OCI-LY7 (cell line): ENCODE measurements at regions not wholly inside any gene's neighbourhood (a gene's known extent, or its start where the extent isn't known, plus 50 kb on each side); places are given as distances from the start of the nearest gene placed in this dataset.

ENCODE experiments used
- BruUV-seq: library from RNA; stranded (reverse); fragments of 400-500 nt; replicated peaks from 2 replicates; lab custom pipeline; 2021; lab: Mats Ljungman, UMichigan
- CTCF ChIA-PET: fragments of 300-600 bp; sonication (Branson Sonifier 250); formaldehyde crosslinking; loops from one replicate; lab custom pipeline; 2022; ENCODE audit warnings: antibody characterized with exemption; ENCODE audit not compliant: unreplicated experiment; lab: Charles Lee
- POLR2A ChIA-PET: fragments of 300-600 bp; sonication (Branson Sonifier 250); formaldehyde crosslinking; loops from one replicate; lab custom pipeline; 2022; ENCODE audit warnings: antibody characterized with exemption; lab: Charles Lee
- DNase-seq: peaks from one replicate; pipeline ENCODE4 v3.0.0-alpha.2; 2015; ENCODE audit warnings: low spot score
- H2AFZ ChIP-seq: fragments of 200-600 bp; sonication (generic), shearing (Covaris generic); 2 replicates; pipeline ENCODE4 v1.6.1; 2014; ENCODE audit warnings: mild to moderate bottlenecking, antibody characterized with exemption, low read length, moderate library complexity
- H3K27ac ChIP-seq: fragments of 200-600 bp; sonication (generic); 2 replicates; pipeline ENCODE4 v1.5.1; 2014; ENCODE audit warnings: mixed run types, low read depth, mild to moderate bottlenecking, moderate library complexity, low read length, inconsistent platforms; ENCODE audit not compliant: poor library complexity, severe bottlenecking
- H3K36me3 ChIP-seq: fragments of 200-600 bp; sonication (generic); 2 replicates; pipeline ENCODE4 v1.6.1; 2014; ENCODE audit warnings: mild to moderate bottlenecking, antibody characterized with exemption, low read length, moderate library complexity, mixed read lengths; ENCODE audit not compliant: insufficient read depth
- H3K4me1 ChIP-seq: fragments of 200-600 bp; sonication (generic); 2 replicates; pipeline ENCODE4 v1.5.1; 2014; ENCODE audit warnings: mild to moderate bottlenecking, low read length; ENCODE audit not compliant: insufficient read depth, poor library complexity, severe bottlenecking
- H3K4me2 ChIP-seq: fragments of 200-600 bp; sonication (generic); 2 replicates; pipeline ENCODE4 v1.6.1; 2014; ENCODE audit warnings: mild to moderate bottlenecking, low read length
- H3K4me3 ChIP-seq: fragments of 200-600 bp; sonication (generic); 2 replicates; pipeline ENCODE4 v1.5.1; 2014; ENCODE audit warnings: mild to moderate bottlenecking, low read depth, low read length; ENCODE audit not compliant: poor library complexity, severe bottlenecking
- H3K79me2 ChIP-seq: fragments of 200-600 bp; sonication (generic); 2 replicates; pipeline ENCODE4 v1.6.1; 2016; ENCODE audit warnings: low read depth, mild to moderate bottlenecking, low read length, moderate library complexity, mixed read lengths; ENCODE audit not compliant: insufficient read depth
- H3K9me2 ChIP-seq: fragments of 200-600 bp; sonication (generic); 2 replicates; pipeline ENCODE4 v1.6.1; 2016; ENCODE audit warnings: mild to moderate bottlenecking, low read length, mixed read lengths; ENCODE audit not compliant: insufficient read depth
- H3K9me3 ChIP-seq: fragments of 200-600 bp; sonication (generic); 2 replicates; pipeline ENCODE4 v1.6.1; 2014; ENCODE audit warnings: mild to moderate bottlenecking, mixed run types, low read length, mixed read lengths
- H4K20me1 ChIP-seq: fragments of 200-600 bp; sonication (generic); 2 replicates; pipeline ENCODE4 v1.6.1; 2014; ENCODE audit warnings: mild to moderate bottlenecking, antibody characterized with exemption, low read length, moderate library complexity, mixed read lengths; ENCODE audit not compliant: insufficient read depth
- EZH2phosphoT487 ChIP-seq: fragments of 200-600 bp; sonication (generic); IDR thresholded peaks from 2 replicates; pipeline ENCODE4 v1.6.1; 2018; ENCODE audit warnings: low read depth, borderline replicate concordance, mild to moderate bottlenecking, mixed run types, antibody characterized with exemption, low read length, moderate library complexity, mixed read lengths
- intact Hi-C: fragments of 100-400 bp; cut with micrococcal nuclease; formaldehyde crosslinking; loops from one replicate; pipeline ENCODE4 v1.10.0; 2022; ENCODE audit not compliant: unreplicated experiment
- TF ChIP-seq, protein P1 (sequence below): fragments of 200-600 bp; sonication (generic); conservative IDR thresholded peaks from 2 replicates; pipeline ENCODE4 v1.5.1; 2014; ENCODE audit warnings: mild to moderate bottlenecking, antibody characterized with exemption, low read length, moderate library complexity, mixed read lengths

DNA sequence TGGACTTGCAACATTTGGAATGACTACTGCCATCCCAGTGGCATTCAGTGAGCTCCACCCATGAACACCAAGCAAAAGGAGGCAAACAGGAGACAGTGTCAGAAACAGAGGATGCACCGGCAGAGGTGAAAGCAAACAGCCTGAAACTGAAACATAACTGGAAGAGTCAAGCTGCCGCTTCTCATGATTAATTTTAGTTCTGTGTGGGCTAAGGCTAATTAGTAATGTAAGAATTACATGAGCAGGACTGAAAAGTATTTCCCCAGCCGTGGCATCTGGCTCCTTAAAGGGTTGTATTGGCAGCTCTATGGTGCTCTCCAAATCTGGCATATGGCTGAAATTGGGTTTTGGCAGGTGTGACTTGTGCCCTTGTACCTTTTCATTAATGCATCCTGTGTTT lies 1108.1 kb downstream of the TSN start:
- BruUV-seq, result no TSS peak
- Histone ChIP-seq H3K9me2 (no peaks in the 10 kb centered on the region), H3K4me2 (no peak overlapping the region), H4K20me1 (no peaks in the 10 kb centered on the region), H2AFZ (no peak overlapping the region), H3K27ac (no peak overlapping the region), H3K36me3 (no peaks in the 10 kb centered on the region), H3K9me3 (no peaks in the 10 kb centered on the region), H3K4me1 (no peaks in the 10 kb centered on the region), H3K79me2 (no peaks in the 10 kb centered on the region), H3K4me3 (no peak overlapping the region)
- no peak for DNase-seq
- ChIA-PET CTCF (no interaction called here), POLR2A (no interaction called here)
- intact Hi-C loops, result no loop called here
- TF ChIP-seq, protein P1, sequence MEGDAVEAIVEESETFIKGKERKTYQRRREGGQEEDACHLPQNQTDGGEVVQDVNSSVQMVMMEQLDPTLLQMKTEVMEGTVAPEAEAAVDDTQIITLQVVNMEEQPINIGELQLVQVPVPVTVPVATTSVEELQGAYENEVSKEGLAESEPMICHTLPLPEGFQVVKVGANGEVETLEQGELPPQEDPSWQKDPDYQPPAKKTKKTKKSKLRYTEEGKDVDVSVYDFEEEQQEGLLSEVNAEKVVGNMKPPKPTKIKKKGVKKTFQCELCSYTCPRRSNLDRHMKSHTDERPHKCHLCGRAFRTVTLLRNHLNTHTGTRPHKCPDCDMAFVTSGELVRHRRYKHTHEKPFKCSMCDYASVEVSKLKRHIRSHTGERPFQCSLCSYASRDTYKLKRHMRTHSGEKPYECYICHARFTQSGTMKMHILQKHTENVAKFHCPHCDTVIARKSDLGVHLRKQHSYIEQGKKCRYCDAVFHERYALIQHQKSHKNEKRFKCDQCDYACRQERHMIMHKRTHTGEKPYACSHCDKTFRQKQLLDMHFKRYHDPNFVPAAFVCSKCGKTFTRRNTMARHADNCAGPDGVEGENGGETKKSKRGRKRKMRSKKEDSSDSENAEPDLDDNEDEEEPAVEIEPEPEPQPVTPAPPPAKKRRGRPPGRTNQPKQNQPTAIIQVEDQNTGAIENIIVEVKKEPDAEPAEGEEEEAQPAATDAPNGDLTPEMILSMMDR, result no peak
- TF ChIP-seq EZH2phosphoT487, result no peak

DNA sequence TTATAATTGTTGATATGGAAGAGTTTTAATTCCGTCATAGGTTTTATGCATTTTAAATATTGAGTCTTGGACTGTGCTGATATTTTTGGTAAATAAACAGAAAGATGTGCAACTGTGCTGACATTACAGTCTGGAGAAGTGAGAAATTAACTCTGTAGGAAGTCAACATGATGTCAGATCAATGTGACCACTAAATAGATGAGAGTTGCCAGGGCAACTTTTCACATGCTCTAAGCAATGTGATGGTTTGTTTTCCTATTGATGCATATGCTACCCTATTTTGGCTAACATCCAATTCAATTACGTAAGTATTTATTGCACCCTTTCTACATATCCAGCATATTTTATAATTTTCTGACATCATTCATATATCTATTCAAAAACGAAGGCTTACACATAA lies 1109.3 kb downstream of the TSN start:
- no peak for DNase-seq
- no TSS peak for BruUV-seq
- no peak overlapping the region for H3K4me3 ChIP-seq
- intact Hi-C loops, result no loop called here
- H3K36me3 ChIP-seq, result no peaks in the 10 kb centered on the region
- H3K4me2 ChIP-seq, result no peak overlapping the region
- H4K20me1 ChIP-seq, result no peaks in the 10 kb centered on the region
- H2AFZ ChIP-seq, result no peak overlapping the region
- POLR2A ChIA-PET, result no interaction called here
- H3K9me3 ChIP-seq, result no peaks in the 10 kb centered on the region
- no peak for TF ChIP-seq EZH2phosphoT487
- TF ChIP-seq, protein P1, result no peak
- CTCF ChIA-PET, result no interaction called here
- no peaks in the 10 kb centered on the region for H3K79me2 ChIP-seq
- H3K4me1 ChIP-seq, result no peaks in the 10 kb centered on the region
- no peaks in the 10 kb centered on the region for H3K9me2 ChIP-seq
- no peak overlapping the region for H3K27ac ChIP-seq

DNA sequence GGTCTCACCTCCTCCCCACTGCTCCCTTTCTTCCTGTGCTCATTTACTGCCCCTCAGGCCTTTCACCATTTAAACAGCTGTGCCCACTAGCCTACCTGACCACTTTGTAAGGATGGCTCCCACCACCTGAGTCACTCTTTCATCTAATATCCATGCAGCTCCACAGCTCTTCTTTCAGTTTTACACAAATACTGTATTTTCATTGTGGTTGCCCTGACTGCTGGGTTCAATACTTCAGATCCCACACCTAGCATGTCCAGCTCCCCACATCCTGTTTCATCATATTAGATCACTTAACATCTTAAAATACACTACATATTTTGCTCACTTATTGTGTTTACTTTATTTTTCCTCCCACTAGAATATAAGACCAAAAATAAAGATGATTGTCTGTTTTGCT lies 1110.6 kb downstream of the TSN start:
- TF ChIP-seq, protein P1, result no peak
- TF ChIP-seq EZH2phosphoT487, result no peak
- H3K79me2 ChIP-seq, result no peaks in the 10 kb centered on the region
- H4K20me1 ChIP-seq, result no peaks in the 10 kb centered on the region
- no peaks in the 10 kb centered on the region for H3K9me3 ChIP-seq
- no TSS peak for BruUV-seq
- DNase-seq, result no peak
- H2AFZ ChIP-seq, result no peak overlapping the region
- CTCF ChIA-PET, result no interaction called here
- intact Hi-C loops, result no loop called here
- H3K4me2 ChIP-seq, result no peak overlapping the region
- no peak overlapping the region for H3K4me3 ChIP-seq
- H3K9me2 ChIP-seq, result no peaks in the 10 kb centered on the region
- H3K27ac ChIP-seq, result no peak overlapping the region
- POLR2A ChIA-PET, result no interaction called here
- no peaks in the 10 kb centered on the region for H3K36me3 ChIP-seq
- H3K4me1 ChIP-seq, result no peaks in the 10 kb centered on the region
